K562 (cell line): ENCODE measurements at regions not wholly inside any gene's neighbourhood (a gene's known extent, or its start where the extent isn't known, plus 50 kb on each side); places are given as distances from the start of the nearest gene placed in this dataset.

Experiments used
- ATAC-seq: fragments of 200-7000 bp; cut with Tn5 transposase; 3 replicates; pipeline ENCODE4 v1.9.1; 2020; ENCODE audit warnings: moderate library complexity
- BruUV-seq: library from RNA; stranded (reverse); fragments of 400-500 nt; replicated peaks from 2 replicates; lab custom pipeline; 2021; lab: Mats Ljungman, UMichigan
- CTCF ChIA-PET: fragments of 300-600 bp; formaldehyde crosslinking; extraction: SDS; loops from one replicate; lab custom pipeline; 2021; ENCODE audit warnings: low intra/inter-chr PET ratio; lab: Yijun Ruan, JAX
- POLR2A ChIA-PET: fragments of 300-600, 350-650 bp; sonication (Branson Sonifier 250); formaldehyde crosslinking; extraction: SDS; loops from one replicate; lab custom pipeline; 2021; ENCODE audit warnings: antibody characterized with exemption, inconsistent platforms; lab: Yijun Ruan, JAX
- DNase-seq, 4 experiments: peaks; one replicate each; pipeline versions ENCODE4 v3.0.0 to v3.0.0-alpha.2; 2011 to 2018; ENCODE audit warnings: low spot score in 3 of 4, mixed read lengths in 3 of 4; ENCODE audit errors: extremely low read depth in 1 of 4
- FAIRE-seq: peaks from 2 replicates; lab custom pipeline; 2011; peaks lifted over from hg19 to GRCh38; lab: Jason Lieb, UNC
- H2AFZ ChIP-seq: 2 replicates; pipeline ENCODE4 v1.6.0; 2011; ENCODE audit warnings: low read depth, low read length, control low read depth, inconsistent platforms
- H3K27ac ChIP-seq: fragments of 200-600 bp; 3 replicates; pipeline ENCODE4 v1.8.0; 2011; ENCODE audit warnings: low read depth, mild to moderate bottlenecking, control low read depth, inconsistent platforms, low read length, moderate library complexity, mixed read lengths; ENCODE audit errors: extremely low read depth
- H3K27me3 ChIP-seq, 2 experiments: fragments of 300-600 bp in 1 of 2; 2 replicates in 1 of 2; 3 replicates in 1 of 2; pipeline versions ENCODE4 v1.6.0 to v1.8.0; 2011; ENCODE audit warnings: inconsistent platforms in 2 of 2, low read length in 2 of 2, mild to moderate bottlenecking in 1 of 2, mixed read lengths in 1 of 2, moderate library complexity in 1 of 2; ENCODE audit not compliant: control insufficient read depth in 2 of 2, insufficient read depth in 2 of 2
- H3K36me3 ChIP-seq: fragments of 300-600 bp; 3 replicates; pipeline ENCODE4 v1.8.0; 2011; ENCODE audit warnings: mild to moderate bottlenecking, low read length, inconsistent platforms; ENCODE audit not compliant: control insufficient read depth, insufficient read depth
- H3K4me1 ChIP-seq, 2 experiments: fragments of 200-600 bp in 1 of 2; replicated peaks in 1 of 2; 2 replicates in 1 of 2; 3 replicates in 1 of 2; pipeline versions ENCODE4 v1.5.1 to v1.8.0; 2011; ENCODE audit warnings: inconsistent platforms in 2 of 2, low read length in 2 of 2, mild to moderate bottlenecking in 1 of 2, mixed read lengths in 1 of 2, moderate library complexity in 1 of 2; ENCODE audit not compliant: control insufficient read depth in 2 of 2, insufficient read depth in 2 of 2
- H3K4me2 ChIP-seq: 2 replicates; pipeline ENCODE4 v1.6.1; 2011; ENCODE audit warnings: low read length, control low read depth, inconsistent platforms, mixed read lengths; ENCODE audit not compliant: insufficient read depth
- H3K4me3 ChIP-seq: fragments of 200-600 bp; sonication (generic), shearing (Covaris generic); 2 replicates; pipeline ENCODE4 v1.5.1; 2016; ENCODE audit warnings: control low read depth, inconsistent platforms
- H3K79me2 ChIP-seq: fragments of 200-600 bp; 3 replicates; pipeline ENCODE4 v1.8.0; 2011; ENCODE audit warnings: low read length, inconsistent platforms; ENCODE audit not compliant: control insufficient read depth, insufficient read depth
- H3K9ac ChIP-seq, 2 experiments: 2 replicates each; pipeline versions ENCODE4 v1.6.0 to v1.6.1; 2011; ENCODE audit warnings: low read depth in 2 of 2, low read length in 2 of 2, control low read depth in 1 of 2, inconsistent platforms in 1 of 2, mild to moderate bottlenecking in 1 of 2, mixed read lengths in 1 of 2; ENCODE audit not compliant: insufficient read depth in 1 of 2
- H3K9me1 ChIP-seq: one replicate; pipeline ENCODE4 v1.6.0; 2011; ENCODE audit warnings: inconsistent platforms, mild to moderate bottlenecking, low read length, moderate library complexity; ENCODE audit not compliant: control insufficient read depth, insufficient read depth
- H3K9me3 ChIP-seq: replicated peaks from 2 replicates; pipeline ENCODE4 v1.5.1; 2011; ENCODE audit warnings: low read depth, low read length, inconsistent platforms; ENCODE audit not compliant: control insufficient read depth, insufficient read depth
- H4K20me1 ChIP-seq: replicated peaks from 2 replicates; pipeline ENCODE4 v1.6.1; 2011; ENCODE audit warnings: low read length, inconsistent platforms, mixed read lengths; ENCODE audit not compliant: control insufficient read depth, insufficient read depth
- CEBPB ChIP-seq: fragments of 450-650 bp; IDR thresholded peaks from 2 replicates; pipeline ENCODE4 v1.6.1; 2016; ENCODE audit warnings: missing genetic modification characterization, missing compliant biosample characterization
- CEBPG ChIP-seq, 3 experiments: fragments of 200-800 bp in 1 of 3; sonication (Bioruptor generic) in 1 of 3; sonication (generic) in 1 of 3; formaldehyde crosslinking in 1 of 3; IDR thresholded peaks in 2 of 3; conservative IDR thresholded peaks in 1 of 3; 2 replicates each; pipeline versions ENCODE4 v1.6.1 to v1.8.0; 2016 to 2022; ENCODE audit warnings: missing compliant biosample characterization in 2 of 3, missing genetic modification characterization in 2 of 3, mild to moderate bottlenecking in 1 of 3, missing genetic modification reagents in 1 of 3
- CGGBP1 ChIP-seq: fragments of 250-450 bp; sonication (Bioruptor Pico); IDR thresholded peaks from 2 replicates; pipeline ENCODE4 v1.9.0; 2021; ENCODE audit warnings: mild to moderate bottlenecking
- HMGXB4 ChIP-seq: sonication (generic); formaldehyde crosslinking; IDR thresholded peaks from 2 replicates; pipeline ENCODE4 v1.8.1; 2023; ENCODE audit warnings: mild to moderate bottlenecking, missing genetic modification reagents
- SP2 ChIP-seq: IDR thresholded peaks from 2 replicates; pipeline ENCODE4 v1.6.1; 2011; ENCODE audit warnings: mild to moderate bottlenecking, low read depth, low read length, moderate library complexity; ENCODE audit not compliant: poor library complexity, severe bottlenecking; ENCODE audit errors: extremely low read depth
- ZNF699 ChIP-seq: fragments of 250-450 bp; sonication (Bioruptor Pico); IDR thresholded peaks from 2 replicates; pipeline ENCODE4 v1.8.0; 2021; ENCODE audit warnings: mild to moderate bottlenecking, moderate library complexity; ENCODE audit not compliant: insufficient replicate concordance
- WGBS: fragments of 100-300 bp; shearing (Covaris generic); methylation state at CpG from one replicate; pipeline ENCODE4 v1.1.6; 2016; ENCODE audit warnings: low coverage, mixed read lengths; ENCODE audit not compliant: insufficient coverage; ENCODE audit errors: missing lambda C conversion rate; 5-methylcytosine and 5-hydroxymethylcytosine counted together
- in situ Hi-C: fragments of 300-500 bp; cut with MboI; formaldehyde crosslinking; loops from 4 replicates; pipeline ENCODE4 v1.15.0; 2018; ENCODE audit warnings: inconsistent platforms, mixed read lengths
- intact Hi-C: fragments of 100-400 bp; cut with micrococcal nuclease; formaldehyde crosslinking; loops from 2 replicates; pipeline ENCODE4 v1.14.2; 2022
- TF ChIP-seq, protein P1 (sequence below): fragments of 450-650 bp; IDR thresholded peaks from 2 replicates; pipeline ENCODE4 v1.6.1; 2018; ENCODE audit warnings: mild to moderate bottlenecking, low read depth; ENCODE audit not compliant: partially characterized antibody

- ChIA-PET POLR2A (no interaction called here), CTCF (no interaction called here)
- no peak for DNase-seq
- Histone ChIP-seq H3K36me3 (no peaks in the 10 kb centered on the region), H3K4me2 (no peak overlapping the region), H3K79me2 (no peaks in the 10 kb centered on the region), H3K9me3 (no peaks in the 10 kb centered on the region), H4K20me1 (no peaks in the 10 kb centered on the region), H3K9ac (no peak overlapping the region), H3K4me1 (no peaks in the 10 kb centered on the region; a peak in 1 of 5 replicates), H3K4me3 (no peak overlapping the region), H3K27ac (no peak overlapping the region), H2AFZ (no peak overlapping the region), H3K27me3 (no peaks in the 10 kb centered on the region), H3K9me1 (no peaks in the 10 kb centered on the region)
- no peak for FAIRE-seq
- intact Hi-C loops: no loop called here
- ATAC-seq: no peak
- 0% methylated on average over 1 of the region's 1 CpG for WGBS
- no TSS peak for BruUV-seq
- TF ChIP-seq ZNF699: no peak
- TF ChIP-seq CEBPG (CRISPR knock-in tag; IDR thresholded peaks at IDR 0.05): no peak
- peak; percentile 17 to 90; a peak in 2 of 4 replicates for TF ChIP-seq CEBPG (tag; conservative IDR thresholded peaks at IDR 0.05 in 1 of 2, IDR thresholded peaks at IDR 0.05 in 1 of 2)
- peak; percentile 81 for TF ChIP-seq CEBPB
- in situ Hi-C loops: no loop called here
Observed at GRCh38 chr6:56789342-56789741, 146.7 kb upstream of the DST start.

DNA sequence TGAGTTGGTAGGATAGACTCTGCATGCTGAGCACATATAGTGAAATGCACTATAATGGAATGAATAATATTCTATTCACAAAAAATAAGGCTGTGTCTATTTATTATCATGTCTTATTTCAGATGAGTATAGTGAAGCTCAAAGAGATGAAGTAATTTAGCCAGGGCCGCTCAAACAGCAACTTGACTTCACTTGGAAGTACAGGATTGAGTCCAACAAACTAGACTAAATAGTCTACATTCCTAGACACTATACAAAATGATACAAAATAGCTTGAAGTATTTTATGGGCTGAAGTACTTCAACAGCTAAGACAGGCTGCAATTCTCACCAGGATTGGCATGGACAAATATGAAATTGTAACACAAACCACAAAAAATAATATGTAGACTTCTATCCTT lies 144.5 kb upstream of the DST start:
- Histone ChIP-seq H3K36me3 (no peaks in the 10 kb centered on the region), H3K4me3 (no peak overlapping the region), H3K4me1 (no peaks in the 10 kb centered on the region; a peak in 1 of 5 replicates), H3K9me1 (no peaks in the 10 kb centered on the region), H3K9me3 (no peaks in the 10 kb centered on the region), H3K27ac (no peak overlapping the region), H3K79me2 (no peaks in the 10 kb centered on the region), H3K4me2 (no peak overlapping the region), H4K20me1 (no peaks in the 10 kb centered on the region), H3K9ac (no peak overlapping the region), H2AFZ (no peak overlapping the region), H3K27me3 (no peaks in the 10 kb centered on the region)
- ATAC-seq (no peak), FAIRE-seq (no peak), DNase-seq (no peak)
- intact Hi-C loops (no loop called here), in situ Hi-C loops (no loop called here)
- TF ChIP-seq HMGXB4 (CRISPR knock-in tag) (no peak), CGGBP1 (CRISPR knock-in tag) (no peak), SP2 (no peak)
- TF ChIP-seq, protein P1, sequence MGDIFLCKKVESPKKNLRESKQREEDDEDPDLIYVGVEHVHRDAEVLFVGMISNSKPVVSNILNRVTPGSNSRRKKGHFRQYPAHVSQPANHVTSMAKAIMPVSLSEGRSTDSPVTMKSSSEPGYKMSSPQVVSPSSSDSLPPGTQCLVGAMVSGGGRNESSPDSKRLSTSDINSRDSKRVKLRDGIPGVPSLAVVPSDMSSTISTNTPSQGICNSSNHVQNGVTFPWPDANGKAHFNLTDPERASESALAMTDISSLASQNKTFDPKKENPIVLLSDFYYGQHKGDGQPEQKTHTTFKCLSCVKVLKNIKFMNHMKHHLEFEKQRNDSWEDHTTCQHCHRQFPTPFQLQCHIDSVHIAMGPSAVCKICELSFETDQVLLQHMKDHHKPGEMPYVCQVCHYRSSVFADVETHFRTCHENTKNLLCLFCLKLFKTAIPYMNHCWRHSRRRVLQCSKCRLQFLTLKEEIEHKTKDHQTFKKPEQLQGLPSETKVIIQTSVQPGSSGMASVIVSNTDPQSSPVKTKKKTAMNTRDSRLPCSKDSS: no peak
- BruUV-seq: no TSS peak
- 0% methylated on average over 1 of the region's 1 CpG for WGBS
- CTCF ChIA-PET: no interaction called here
- POLR2A ChIA-PET: no interaction called here
